Psoas muscle (tissue), 7 donors: ENCODE measurements at regions not wholly inside any gene's neighbourhood (a gene's known extent, or its start where the extent isn't known, plus 50 kb on each side); places are given as distances from the start of the nearest gene placed in this dataset.
A peak's percentile ranks its signal among the peaks of the same experiment; 100 is the strongest.

Experiments
- ATAC-seq, 4 donors: fragments of 200-7000 bp; cut with Tn5 transposase; one replicate each; pipeline ENCODE4 v1.9.1; 2020; ENCODE audit warnings: moderate library complexity in 3 of 4, mild to moderate bottlenecking in 2 of 4
- DNase-seq, 2 donors: peaks; one replicate each; pipeline ENCODE4 v3.0.0-alpha.2; 2020
- H3K27ac ChIP-seq: fragments of 200-600 bp; one replicate; pipeline ENCODE4 v1.8.0; 2022
- H3K27me3 ChIP-seq, 3 donors: fragments of 200-600 bp in 1 of 3; one replicate each; pipeline versions ENCODE4 v1.6.1 to v1.8.0; 2013 to 2022; ENCODE audit warnings: low read length in 2 of 3, mild to moderate bottlenecking in 2 of 3, moderate library complexity in 1 of 3; ENCODE audit not compliant: insufficient read depth in 3 of 3
- H3K36me3 ChIP-seq, 2 donors: fragments of 200-600 bp in 1 of 2; one replicate each; pipeline versions ENCODE4 v1.6.1 to v1.8.0; 2013 to 2022; ENCODE audit warnings: low read depth in 1 of 2, mild to moderate bottlenecking in 1 of 2, moderate library complexity in 1 of 2; ENCODE audit not compliant: insufficient read depth in 1 of 2
- H3K4me1 ChIP-seq: fragments of 200-600 bp; one replicate; pipeline ENCODE4 v1.8.0; 2022
- H3K4me3 ChIP-seq: fragments of 200-600 bp; one replicate; pipeline ENCODE4 v1.8.0; 2022; ENCODE audit warnings: mild to moderate bottlenecking
- H3K9me3 ChIP-seq: fragments of 200-600 bp; one replicate; pipeline ENCODE4 v1.8.0; 2022
- CTCF ChIP-seq: fragments of 200-600 bp; IDR thresholded peaks from one replicate; pipeline ENCODE4 v1.8.0; 2022; ENCODE audit warnings: antibody characterized with exemption
- WGBS, 3 donors: extraction: QIAGEN DNeasy Blood & Tissue Kit; methylation state at CpG; one replicate each; pipeline versions ENCODE4 v1.1.6 to v1.1.7; 2013; 5-methylcytosine and 5-hydroxymethylcytosine counted together
- intact Hi-C, 2 donors: fragments of 100-400 bp; cut with DNase I; formaldehyde crosslinking; loops; one replicate each; pipeline versions ENCODE4 v1.11.0 to v1.14.2; 2022
- donor health status: healthy with polysubstance abuse.
- donor health status: DM: no; HTN: no; CAD: no; lungs with moderate emphysema.
- donor health status: Bipolar disorder and iron deficiency.
- donor health status: healthy.
- donor health status: DM: yes; HTN: yes; CAD: no.
- donor health status: DM: no; HTN: no; CAD: no.
- donor health status: DM: yes; HTN: yes; CAD: no.

DNA sequence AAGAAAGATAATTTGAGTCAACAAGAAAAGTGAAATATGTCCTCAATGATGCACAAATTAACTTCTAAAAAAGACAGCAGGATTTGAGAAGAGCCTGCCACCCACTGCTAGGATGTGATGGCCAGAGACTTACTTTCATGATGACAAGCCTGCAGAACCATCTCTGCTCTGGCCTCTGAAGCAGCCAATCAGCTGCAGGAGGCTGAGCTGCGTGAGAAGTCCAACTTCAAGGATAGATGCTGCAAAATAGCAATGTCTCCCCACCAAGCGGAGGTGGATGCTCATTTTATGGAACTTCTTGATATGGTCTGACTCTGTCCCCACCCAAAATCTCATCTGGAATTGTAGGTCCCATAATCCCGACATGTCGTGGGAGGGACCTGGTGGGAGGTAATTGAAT, 53.1 kb downstream of the CYRIA start:
- peaks cover 0 to 7% of the 10 kb centered on the region in 2 donors for H3K36me3 ChIP-seq
- DNase-seq (no peak), ATAC-seq (no peak)
- intact Hi-C loops: loop anchor here in 1 of 2 donors (10.0 kb wide), 1 partner anchor 668 kb away; the partner anchor contains the start of gene MYCN
- peaks cover 7% of the 10 kb centered on the region for H3K4me1 ChIP-seq
- no peak overlapping the region for H3K4me3 ChIP-seq
- 84 to 94% (median 91%) methylated on average over 4 of the region's 4 CpGs for WGBS, 3 donors
- no peak for TF ChIP-seq CTCF
- no peaks in the 10 kb centered on the region for H3K27me3 ChIP-seq
- no peak overlapping the region for H3K27ac ChIP-seq
- H3K9me3 ChIP-seq: no peaks in the 10 kb centered on the region

GRCh38 chr2:16609786-16610185, 55.8 kb downstream of the CYRIA start:
- no peak for ATAC-seq
- Histone ChIP-seq H3K4me3 (no peak overlapping the region), H3K4me1 (peaks cover 7% of the 10 kb centered on the region), H3K27me3 (no peaks in the 10 kb centered on the region), H3K27ac (no peak overlapping the region), H3K9me3 (no peaks in the 10 kb centered on the region), H3K36me3 (peaks cover 0 to 11% of the 10 kb centered on the region in 2 donors)
- intact Hi-C loops: loop anchor here (2.0 to 10.0 kb wide), 4 partner anchors 57 to 975 kb away; partner anchors contain the start of gene MYCN (in 2 of the 2)
- TF ChIP-seq CTCF: no peak
- DNase-seq: no peak
- WGBS, 3 donors: 62 to 90% (median 87%) methylated on average over 3 of the region's 3 CpGs

GRCh38 chr2:16608661-16609643, 56.7 kb downstream of the CYRIA start:
- H3K4me3 ChIP-seq: peak overlapping the region; percentile 44

GRCh38 chr2:16607301-16607700, 58.3 kb downstream of the CYRIA start:
- TF ChIP-seq CTCF: no peak
- DNase-seq (no peak), ATAC-seq (no peak)
- WGBS, 3 donors: 75 to 88% (median 82%) methylated on average over 7 of the region's 7 CpGs
- Histone ChIP-seq H3K36me3 (peaks cover 0 to 14% of the 10 kb centered on the region in 2 donors), H3K27ac (no peak overlapping the region), H3K9me3 (no peaks in the 10 kb centered on the region), H3K27me3 (no peaks in the 10 kb centered on the region), H3K4me3 (no peak overlapping the region), H3K4me1 (no peaks in the 10 kb centered on the region)
- intact Hi-C loops: loop anchor here in 1 of 2 donors (10.0 kb wide), 1 partner anchor 972 kb away; no protein-coding TSS in a partner anchor

More at GRCh38 chr2:16608661-16609643, 56.7 kb downstream of the CYRIA start:
- DNase-seq (peak; percentile 81 to 90), ATAC-seq (peak; percentile 89 to 94 (median 92))
- H3K36me3 ChIP-seq: peaks cover 0 to 14% of the 10 kb centered on the region in 2 donors
- H3K9me3 ChIP-seq: no peaks in the 10 kb centered on the region
- peak; percentile 99 for TF ChIP-seq CTCF
- intact Hi-C loops: loop anchor here (1.0 to 10.0 kb wide), 4 partner anchors 56 to 974 kb away; partner anchors contain the start of gene MYCN (in 1 of the 2)
- H3K27ac ChIP-seq: peak overlapping the region; percentile 1
- 9 to 12% (median 12%) methylated on average over 21 of the region's 21 CpGs for WGBS, 3 donors
- peaks cover 6% of the 10 kb centered on the region for H3K4me1 ChIP-seq
- no peaks in the 10 kb centered on the region for H3K27me3 ChIP-seq
